GM19328 (cell line): ENCODE measurements at regions not wholly inside any gene's neighbourhood (a gene's known extent, or its start where the extent isn't known, plus 50 kb on each side); places are given as distances from the start of the nearest gene placed in this dataset.

Source experiments
- ATAC-seq: cut with Tn5 transposase; IDR thresholded peaks from one replicate; pipeline ENCODE4 v1.9.1; 2021; ENCODE audit warnings: mild to moderate bottlenecking, moderate library complexity; ENCODE audit not compliant: unreplicated experiment

DNA sequence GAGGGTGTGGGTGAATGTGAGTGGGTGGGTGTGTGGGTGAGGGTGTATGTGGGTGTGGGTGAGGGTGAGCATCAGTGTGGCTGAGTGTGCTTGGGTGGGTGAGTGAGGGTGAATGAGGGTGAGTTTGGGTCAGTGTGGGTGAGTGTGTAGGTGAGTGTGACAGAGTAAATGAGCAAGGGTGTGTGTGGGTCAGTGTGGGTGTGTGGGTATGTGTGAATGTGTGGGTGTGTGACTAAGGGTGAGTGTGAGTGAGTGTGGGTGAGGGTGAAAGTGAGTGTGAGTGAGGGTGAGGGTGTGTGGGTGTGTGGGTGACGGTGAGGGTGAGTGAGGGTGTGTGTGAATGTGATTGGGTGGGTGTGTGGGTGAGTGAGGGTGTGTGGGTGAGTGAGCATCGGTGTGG is 1676.7 kb upstream of the TENM3 start:
- no peak for ATAC-seq

DNA sequence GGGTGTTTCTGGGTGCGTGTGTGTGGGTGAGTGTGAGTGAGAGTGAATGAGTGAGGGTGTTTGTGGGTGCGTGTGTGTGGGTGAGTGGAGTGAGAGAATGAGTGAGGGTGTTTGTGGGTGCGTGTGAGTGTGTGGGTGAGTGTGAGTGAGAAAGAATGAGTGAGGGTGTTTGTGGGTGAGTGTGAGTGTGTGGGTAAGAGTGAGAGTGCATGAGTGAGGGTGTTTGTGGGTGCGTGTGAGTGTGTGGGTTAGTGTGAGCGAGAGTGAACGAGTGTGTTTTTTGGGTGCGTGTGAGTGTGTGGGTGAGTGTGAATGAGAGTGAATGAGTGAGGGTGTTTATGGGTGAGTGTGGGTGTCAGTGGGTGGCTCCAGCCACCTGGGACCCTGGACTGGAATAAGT is 1676.1 kb upstream of the TENM3 start:
- ATAC-seq: no peak

- ATAC-seq: no peak
Measured at GRCh38 chr4:180571516-180572055, 1671.6 kb upstream of the TENM3 start.

DNA sequence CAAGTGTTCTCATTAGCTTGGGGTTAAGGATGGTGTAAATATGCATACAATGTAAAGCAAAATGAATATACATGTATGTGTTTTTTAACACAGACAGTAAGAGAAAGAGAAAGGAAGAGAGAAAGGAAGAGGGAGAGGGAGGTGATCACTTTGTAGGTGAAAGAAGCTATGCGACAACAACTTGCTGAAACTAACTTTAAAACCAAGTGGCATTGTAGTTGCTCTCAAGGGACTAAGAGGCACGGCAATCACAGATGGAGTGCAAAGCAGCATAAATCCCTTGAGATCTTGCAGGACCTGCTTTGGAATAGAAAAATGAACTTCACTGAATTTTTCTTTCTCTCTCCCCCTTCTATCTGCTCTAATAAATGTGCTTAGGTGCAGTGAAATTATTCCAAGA is 1665.0 kb upstream of the TENM3 start:
- no peak for ATAC-seq

GRCh38 chr4:180581061-180581460 is 1662.1 kb upstream of the TENM3 start:
- ATAC-seq: no peak

- no peak for ATAC-seq
Measured at GRCh38 chr4:180587379-180587778, 1655.8 kb upstream of the TENM3 start.

DNA sequence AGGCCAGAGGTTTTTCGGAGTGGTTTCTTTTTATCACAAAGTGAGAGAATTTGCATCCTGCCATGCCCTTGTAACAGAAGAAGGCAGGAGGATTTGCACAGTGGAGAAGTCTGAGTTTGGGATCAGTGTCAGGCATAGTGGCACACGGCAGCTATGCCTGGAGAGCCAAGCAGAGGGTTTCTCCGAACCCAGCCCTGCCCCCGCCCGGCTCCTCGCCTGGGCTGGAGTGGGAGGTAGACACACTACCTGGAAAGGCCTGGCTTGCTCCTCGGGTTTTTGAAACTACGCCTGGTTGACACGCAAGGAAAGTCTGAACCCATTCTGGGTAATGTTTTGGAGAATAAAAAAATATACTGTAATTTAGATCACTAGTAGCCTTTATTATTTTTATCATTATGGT is 1653.6 kb upstream of the TENM3 start:
- ATAC-seq: no peak

GRCh38 chr4:180596888-180597483 is 1646.2 kb upstream of the TENM3 start:
- no peak for ATAC-seq

DNA sequence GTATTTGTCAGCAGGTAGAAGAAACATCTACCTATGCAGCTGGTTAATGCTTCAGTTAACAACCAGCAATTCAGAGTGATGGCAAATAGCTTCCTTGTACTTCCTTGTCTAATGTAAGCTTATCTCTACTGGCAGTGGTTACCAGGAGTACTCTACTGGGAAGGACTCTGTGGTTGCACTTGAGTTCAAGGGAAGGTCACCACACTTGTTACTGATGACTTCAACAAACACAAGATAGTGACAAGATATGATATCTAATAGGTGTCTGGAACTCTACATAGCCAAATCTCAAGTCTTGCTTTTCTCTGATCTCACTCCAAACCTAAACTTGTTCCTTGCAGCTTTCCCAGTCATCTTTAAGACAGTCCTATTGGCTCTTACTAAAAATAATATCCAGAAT is 1644.9 kb upstream of the TENM3 start:
- ATAC-seq: no peak

GRCh38 chr4:180603791-180604190 is 1639.4 kb upstream of the TENM3 start:
- ATAC-seq: no peak

GRCh38 chr4:180610324-180610723 is 1632.9 kb upstream of the TENM3 start:
- ATAC-seq: no peak

DNA sequence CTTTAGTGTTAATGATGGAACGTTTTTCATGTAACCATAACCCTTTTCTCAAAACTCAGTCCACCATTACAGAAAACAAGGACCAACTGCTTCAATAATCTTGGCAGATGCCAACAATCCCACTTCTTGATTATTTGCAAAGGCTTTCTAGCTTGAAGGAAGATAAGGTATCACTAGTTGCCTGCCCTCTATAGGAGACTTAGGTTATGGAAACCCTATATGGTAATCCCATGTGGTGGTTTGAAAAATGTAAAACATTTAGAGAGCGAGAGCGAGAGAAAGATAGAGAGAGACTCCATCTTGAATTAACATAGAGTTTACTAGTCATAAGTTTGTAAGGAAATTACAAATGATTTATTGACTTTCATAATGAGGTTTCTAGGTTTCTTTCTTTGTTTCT is 1627.5 kb upstream of the TENM3 start:
- ATAC-seq: no peak

- no peak for ATAC-seq
Measured at GRCh38 chr4:180617196-180617595, 1626.0 kb upstream of the TENM3 start.

DNA sequence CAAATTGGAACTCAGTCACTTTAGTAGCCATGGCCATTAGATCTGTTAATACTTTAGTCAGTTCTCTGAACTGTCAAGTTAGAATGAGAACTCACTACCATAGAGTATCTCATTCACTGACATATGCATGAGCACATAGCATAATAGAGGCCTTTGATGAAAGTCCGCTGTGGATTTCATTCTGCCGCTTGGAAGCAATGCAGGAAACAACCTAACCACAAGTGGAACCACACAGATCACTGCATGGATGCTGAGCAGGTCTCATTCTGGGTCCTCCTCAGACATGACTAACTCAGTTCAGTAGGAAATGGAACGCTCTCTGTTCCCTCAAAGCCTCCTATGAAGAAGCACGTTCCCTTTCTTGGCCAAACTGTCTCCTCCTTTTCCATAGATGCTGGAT is 1624.8 kb upstream of the TENM3 start:
- no peak for ATAC-seq

- no peak for ATAC-seq
Measured at GRCh38 chr4:180619440-180619839, 1623.8 kb upstream of the TENM3 start.

DNA sequence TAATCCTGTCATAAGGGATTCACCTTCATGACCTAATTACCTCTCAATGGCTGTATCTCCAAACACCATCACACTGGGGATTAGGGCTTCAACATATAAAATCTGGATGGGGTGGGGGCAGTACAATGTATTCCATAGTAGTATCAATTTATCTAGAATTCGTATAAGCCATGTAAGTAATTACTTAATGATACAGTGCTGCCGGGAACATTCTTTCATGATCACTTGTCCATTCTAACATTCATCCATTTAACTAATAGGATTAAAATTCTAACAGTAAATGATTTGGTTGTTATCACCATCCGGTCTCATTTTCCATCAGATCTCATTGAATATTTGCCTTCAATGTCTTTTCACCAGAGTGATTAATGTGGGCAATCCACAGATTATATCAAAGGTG is 1620.9 kb upstream of the TENM3 start:
- no peak for ATAC-seq

DNA sequence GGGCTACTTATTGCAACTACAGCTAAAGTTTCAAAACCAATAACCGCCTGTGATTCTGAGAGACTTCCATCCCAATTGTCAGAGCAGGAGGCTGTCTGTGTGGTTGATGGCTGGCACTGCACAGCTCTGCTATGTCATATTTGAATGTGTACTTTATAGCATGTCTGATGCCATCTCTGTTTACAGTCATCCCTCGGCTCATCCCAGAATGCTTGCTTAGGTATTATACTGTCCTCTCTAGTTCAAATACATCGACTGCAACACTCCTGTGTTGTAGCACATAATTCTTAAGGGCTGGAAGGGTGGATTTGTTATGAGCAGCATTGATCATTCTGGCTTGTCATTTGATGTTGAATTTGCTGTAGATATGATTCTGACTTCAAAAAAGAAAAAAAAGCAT is 1617.5 kb upstream of the TENM3 start:
- no peak for ATAC-seq

DNA sequence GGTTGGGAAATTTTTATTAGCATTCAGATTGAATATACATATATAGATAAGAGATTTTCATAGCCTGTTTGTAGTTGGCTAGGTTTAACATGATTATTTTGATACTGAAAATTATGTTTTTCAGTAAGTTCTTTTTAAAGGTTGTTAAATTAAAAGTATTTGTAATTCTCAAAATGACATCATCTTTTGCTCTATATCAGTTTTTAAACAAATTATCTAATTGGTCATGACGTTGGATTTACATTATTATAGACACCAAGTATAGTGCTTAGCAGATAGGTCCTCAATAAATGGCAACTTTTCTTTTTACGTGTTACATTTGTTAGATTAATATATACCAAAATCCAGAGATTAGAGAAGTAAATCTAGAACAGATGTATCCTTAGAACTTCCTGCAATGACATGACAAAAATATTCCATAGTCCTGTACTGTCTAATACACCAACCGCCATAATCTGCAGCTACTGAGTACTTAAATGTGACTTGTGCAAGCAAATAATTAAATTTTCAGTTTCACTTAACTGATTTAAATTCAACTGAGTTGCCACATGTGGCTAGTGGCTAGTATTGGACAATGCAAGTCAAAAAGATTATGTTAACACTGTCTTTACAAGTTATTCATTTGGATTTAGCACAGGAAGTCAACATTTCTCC is 1613.1 kb upstream of the TENM3 start:
- no peak for ATAC-seq

- no peak for ATAC-seq
Measured at GRCh38 chr4:180634306-180634705, 1608.9 kb upstream of the TENM3 start.

DNA sequence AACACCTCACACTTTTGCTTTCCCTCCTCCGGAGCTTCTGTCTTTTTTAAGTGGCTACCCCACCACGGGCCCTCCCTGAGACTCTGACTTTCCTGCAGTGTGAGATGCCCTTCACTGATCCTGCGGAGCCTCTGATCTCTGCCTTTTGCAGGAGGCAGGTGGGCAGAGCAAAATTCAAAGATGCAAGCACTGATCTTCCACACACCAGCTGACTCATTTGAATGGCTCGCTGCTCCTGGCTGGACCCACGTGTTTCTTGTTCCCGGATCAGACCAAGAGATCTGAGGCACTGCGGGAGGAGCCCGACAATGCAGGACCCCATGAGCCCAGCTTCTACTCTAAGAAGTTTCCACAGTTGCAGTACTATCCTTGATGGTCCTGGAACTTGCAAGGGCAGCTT is 1607.9 kb upstream of the TENM3 start:
- no peak for ATAC-seq

DNA sequence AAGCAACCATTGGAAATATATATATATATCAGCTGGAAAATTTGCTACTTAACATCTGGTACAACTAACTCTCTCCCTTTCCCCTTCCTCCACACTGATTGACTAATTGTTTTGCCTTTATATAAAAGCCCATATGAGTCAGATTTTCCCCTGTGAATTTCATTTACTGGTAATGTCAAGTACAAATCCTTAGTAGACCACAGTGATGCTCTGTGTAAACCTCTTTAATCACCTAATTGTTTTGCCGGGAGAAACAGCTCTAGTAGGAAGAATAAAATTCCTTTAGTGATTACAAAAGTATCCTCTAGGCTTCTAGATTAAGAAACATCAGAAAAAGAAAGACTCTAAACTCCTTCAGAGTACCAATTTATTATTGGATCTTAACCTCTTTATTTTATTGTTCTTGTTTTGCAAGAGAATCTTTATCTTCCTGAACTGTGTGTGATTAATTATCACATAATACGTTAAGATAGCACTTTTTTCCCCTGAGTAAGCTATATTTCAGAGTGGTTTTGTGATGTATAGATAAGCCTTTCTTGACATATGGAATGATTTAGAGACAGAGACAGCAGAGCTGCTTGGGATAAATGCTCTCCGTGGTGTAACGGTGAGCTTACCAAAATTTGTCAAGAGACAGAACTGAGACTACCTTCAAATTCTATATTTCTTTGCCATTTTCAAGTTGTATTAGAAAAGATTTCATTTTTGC is 1606.4 kb upstream of the TENM3 start:
- ATAC-seq: no peak

GRCh38 chr4:180637616-180638015 is 1605.6 kb upstream of the TENM3 start:
- no peak for ATAC-seq
